HG02840 (cell line): ENCODE measurements at regions not wholly inside any gene's neighbourhood (a gene's known extent, or its start where the extent isn't known, plus 50 kb on each side); places are given as distances from the start of the nearest gene placed in this dataset.

ENCODE experiments used
- ATAC-seq: cut with Tn5 transposase; IDR thresholded peaks from one replicate; pipeline ENCODE4 v1.9.1; 2021; ENCODE audit warnings: mild to moderate bottlenecking, moderate library complexity, moderate number of reproducible peaks; ENCODE audit not compliant: unreplicated experiment, low FRiP score

- no peak for ATAC-seq
Observed at GRCh38 chr2:145626301-145626700, 1106.4 kb upstream of the ZEB2 start.

GRCh38 chr2:145625111-145625510, 1105.2 kb upstream of the ZEB2 start:
- ATAC-seq = no peak

GRCh38 chr2:145623136-145623535, 1103.2 kb upstream of the ZEB2 start:
- no peak for ATAC-seq

- no peak for ATAC-seq
Observed at GRCh38 chr2:145622285-145622684, 1102.4 kb upstream of the ZEB2 start.

- no peak for ATAC-seq
Observed at GRCh38 chr2:145617906-145618305, 1098.0 kb upstream of the ZEB2 start.

GRCh38 chr2:145617420-145617819, 1097.5 kb upstream of the ZEB2 start:
- ATAC-seq = no peak

GRCh38 chr2:145615626-145616025, 1095.7 kb upstream of the ZEB2 start:
- no peak for ATAC-seq

- ATAC-seq = no peak
Observed at GRCh38 chr2:145609951-145610350, 1090.0 kb upstream of the ZEB2 start.

GRCh38 chr2:145601361-145601925, 1081.5 kb upstream of the ZEB2 start:
- no peak for ATAC-seq

- no peak for ATAC-seq
Observed at GRCh38 chr2:145600811-145601210, 1080.9 kb upstream of the ZEB2 start.

GRCh38 chr2:145599756-145600155, 1079.8 kb upstream of the ZEB2 start:
- ATAC-seq = no peak

- no peak for ATAC-seq
Observed at GRCh38 chr2:145598434-145598833, 1078.5 kb upstream of the ZEB2 start.

GRCh38 chr2:145597809-145598208, 1077.9 kb upstream of the ZEB2 start:
- no peak for ATAC-seq

- no peak for ATAC-seq
Observed at GRCh38 chr2:145597006-145597405, 1077.1 kb upstream of the ZEB2 start.

GRCh38 chr2:145596416-145596815, 1076.5 kb upstream of the ZEB2 start:
- no peak for ATAC-seq

GRCh38 chr2:145595296-145595695, 1075.4 kb upstream of the ZEB2 start:
- ATAC-seq = no peak

GRCh38 chr2:145593991-145594614, 1074.2 kb upstream of the ZEB2 start:
- ATAC-seq = no peak

- ATAC-seq = peak; percentile 53
Observed at GRCh38 chr2:145593280-145593679, 1073.4 kb upstream of the ZEB2 start.

- ATAC-seq = no peak
Observed at GRCh38 chr2:145592361-145592760, 1072.4 kb upstream of the ZEB2 start.

GRCh38 chr2:145591109-145591809, 1071.3 kb upstream of the ZEB2 start:
- ATAC-seq = no peak

GRCh38 chr2:145587922-145588321, 1068.0 kb upstream of the ZEB2 start:
- no peak for ATAC-seq

GRCh38 chr2:145584353-145584752, 1064.4 kb upstream of the ZEB2 start:
- no peak for ATAC-seq
